GM19351 (cell line): ENCODE measurements at regions not wholly inside any gene's neighbourhood (a gene's known extent, or its start where the extent isn't known, plus 50 kb on each side); places are given as distances from the start of the nearest gene placed in this dataset.

Source experiments
- ATAC-seq: cut with Tn5 transposase; IDR thresholded peaks from one replicate; pipeline ENCODE4 v1.9.1; 2021; ENCODE audit warnings: mild to moderate bottlenecking, moderate library complexity; ENCODE audit not compliant: unreplicated experiment

- ATAC-seq: no peak
Observed at GRCh38 chr1:218705911-218706893, 361.1 kb downstream of the TGFB2 start.

- ATAC-seq: no peak
Observed at GRCh38 chr1:218711001-218711400, 365.9 kb downstream of the TGFB2 start.

GRCh38 chr1:218711884-218712674 is 366.9 kb downstream of the TGFB2 start:
- ATAC-seq: no peak

- ATAC-seq: no peak
Observed at GRCh38 chr1:218712677-218713076, 367.5 kb downstream of the TGFB2 start.

- no peak for ATAC-seq
Observed at GRCh38 chr1:218715961-218716669, 371.0 kb downstream of the TGFB2 start.

GRCh38 chr1:218717575-218717974 is 372.4 kb downstream of the TGFB2 start:
- ATAC-seq: no peak

GRCh38 chr1:218718206-218718605 is 373.1 kb downstream of the TGFB2 start:
- ATAC-seq: no peak

- ATAC-seq: no peak
Observed at GRCh38 chr1:218718977-218719376, 373.8 kb downstream of the TGFB2 start.

GRCh38 chr1:218728898-218729565 is 383.9 kb downstream of the TGFB2 start:
- ATAC-seq: no peak

- no peak for ATAC-seq
Observed at GRCh38 chr1:218735436-218736032, 390.4 kb downstream of the TGFB2 start.

GRCh38 chr1:218739426-218739825 is 394.3 kb downstream of the TGFB2 start:
- ATAC-seq: no peak

GRCh38 chr1:218741852-218742251 is 396.7 kb downstream of the TGFB2 start:
- ATAC-seq: no peak

GRCh38 chr1:218742467-218743262 is 397.5 kb downstream of the TGFB2 start:
- ATAC-seq: no peak

- ATAC-seq: no peak
Observed at GRCh38 chr1:218743861-218744505, 398.8 kb downstream of the TGFB2 start.

GRCh38 chr1:218748071-218748470 is 402.9 kb downstream of the TGFB2 start:
- no peak for ATAC-seq

- no peak for ATAC-seq
Observed at GRCh38 chr1:218750216-218750970, 405.3 kb downstream of the TGFB2 start.

GRCh38 chr1:218751208-218751948 is 406.2 kb downstream of the TGFB2 start:
- ATAC-seq: no peak
